ENCODE measurements at regions not wholly inside any gene's neighbourhood (a gene's known extent, or its start where the extent isn't known, plus 50 kb on each side); places are given as distances from the start of the nearest gene placed in this dataset.

GRCh38 chr11:79762279-79762921, 321.6 kb upstream of the TENM4 start:
- H3K27ac ChIP-seq (ENCODE audit: insufficient read length, low read depth, low read length): no peak overlapping the region
- H2BK5ac ChIP-seq (ENCODE audit: insufficient read length, low read length): no peak overlapping the region
- no peaks in the 10 kb centered on the region for H3K79me2 ChIP-seq (ENCODE audit: insufficient read depth, low read length)
- Mint-ChIP-seq H3K27me3 (ENCODE audit: low read depth) (no peaks in the 10 kb centered on the region), H3K27ac (no peak overlapping the region), H3K36me3 (ENCODE audit: insufficient read depth in 1 of 3, low read depth in 3 of 3) (no peaks in the 10 kb centered on the region), H3K4me1 (no peaks in the 10 kb centered on the region), H3K9me3 (no peaks in the 10 kb centered on the region), H3K4me3 (no peak overlapping the region)
- H3K9me3 ChIP-seq (ENCODE audit: control insufficient read depth, low read depth, low read length): no peaks in the 10 kb centered on the region
- no peak overlapping the region for H3K14ac ChIP-seq (ENCODE audit: insufficient read depth, low read length)
- no peak overlapping the region for H3K9ac ChIP-seq (ENCODE audit: extremely low read depth, insufficient read length, low read length)
- TF ChIP-seq, protein P1, sequence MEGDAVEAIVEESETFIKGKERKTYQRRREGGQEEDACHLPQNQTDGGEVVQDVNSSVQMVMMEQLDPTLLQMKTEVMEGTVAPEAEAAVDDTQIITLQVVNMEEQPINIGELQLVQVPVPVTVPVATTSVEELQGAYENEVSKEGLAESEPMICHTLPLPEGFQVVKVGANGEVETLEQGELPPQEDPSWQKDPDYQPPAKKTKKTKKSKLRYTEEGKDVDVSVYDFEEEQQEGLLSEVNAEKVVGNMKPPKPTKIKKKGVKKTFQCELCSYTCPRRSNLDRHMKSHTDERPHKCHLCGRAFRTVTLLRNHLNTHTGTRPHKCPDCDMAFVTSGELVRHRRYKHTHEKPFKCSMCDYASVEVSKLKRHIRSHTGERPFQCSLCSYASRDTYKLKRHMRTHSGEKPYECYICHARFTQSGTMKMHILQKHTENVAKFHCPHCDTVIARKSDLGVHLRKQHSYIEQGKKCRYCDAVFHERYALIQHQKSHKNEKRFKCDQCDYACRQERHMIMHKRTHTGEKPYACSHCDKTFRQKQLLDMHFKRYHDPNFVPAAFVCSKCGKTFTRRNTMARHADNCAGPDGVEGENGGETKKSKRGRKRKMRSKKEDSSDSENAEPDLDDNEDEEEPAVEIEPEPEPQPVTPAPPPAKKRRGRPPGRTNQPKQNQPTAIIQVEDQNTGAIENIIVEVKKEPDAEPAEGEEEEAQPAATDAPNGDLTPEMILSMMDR (conservative IDR thresholded peaks at IDR 0.05): peak; percentile 50; the same call in 2 of the 3 replicates
- no peak overlapping the region for H3T11ph ChIP-seq (ENCODE audit: low read length)
- H3K4me1 ChIP-seq (ENCODE audit: insufficient read depth, low read length): no peaks in the 10 kb centered on the region
- H3K23me2 ChIP-seq (ENCODE audit: insufficient read length, low read depth, low read length, poor library complexity, severe bottlenecking): no peaks in the 10 kb centered on the region
- no peaks in the 10 kb centered on the region for H3K27me3 ChIP-seq (ENCODE audit: insufficient read depth, low read length)
- no peak overlapping the region for H3K23ac ChIP-seq (ENCODE audit: insufficient read length, low read depth, low read length)
- no peaks in the 10 kb centered on the region for H3K79me1 ChIP-seq (ENCODE audit: insufficient read depth, low read depth, low read length, poor library complexity, severe bottlenecking)
- H3K56ac ChIP-seq (ENCODE audit: insufficient read length, low read depth, low read length): no peak overlapping the region
- H2BK15ac ChIP-seq (ENCODE audit: low read depth, low read length): no peak overlapping the region
- H4K8ac ChIP-seq (replicated peaks; ENCODE audit: insufficient read length, low read depth, low read length): no peak overlapping the region
- no peak overlapping the region for H2AK5ac ChIP-seq (ENCODE audit: insufficient read length, low read length)
- no peak overlapping the region for H2BK120ac ChIP-seq (ENCODE audit: low read depth, low read length, poor library complexity, severe bottlenecking)
- no peak overlapping the region for H4K5ac ChIP-seq (ENCODE audit: insufficient read length, low read depth, low read length)
- DNase-seq: no peak
- H2AFZ ChIP-seq (ENCODE audit: low read length): no peak overlapping the region
- no peak overlapping the region for H3K4me2 ChIP-seq (ENCODE audit: insufficient read depth, insufficient read length, low read length)
- no CpG with 5 or more reads among the region's 3 CpGs for WGBS (ENCODE audit: extremely low coverage, insufficient read length, low lambda C conversion rate)
- no peaks in the 10 kb centered on the region for H4K20me1 ChIP-seq (ENCODE audit: control insufficient read depth, insufficient read depth, insufficient read length)
- H4K91ac ChIP-seq (ENCODE audit: insufficient read length, low read depth, low read length): no peak overlapping the region
- H2BK12ac ChIP-seq (ENCODE audit: insufficient read length, low read depth, low read length): no peak overlapping the region
- no peak overlapping the region for H3K18ac ChIP-seq (ENCODE audit: insufficient read length, low read depth, low read length)
- no peak overlapping the region for H2BK20ac ChIP-seq (ENCODE audit: low read depth, low read length, poor library complexity, severe bottlenecking)
- H3K4ac ChIP-seq (ENCODE audit: low read depth, low read length): no peak overlapping the region

All from H9 (cell line).